ENCODE measurements at regions not wholly inside any gene's neighbourhood (a gene's known extent, or its start where the extent isn't known, plus 50 kb on each side); places are given as distances from the start of the nearest gene placed in this dataset.

DNA sequence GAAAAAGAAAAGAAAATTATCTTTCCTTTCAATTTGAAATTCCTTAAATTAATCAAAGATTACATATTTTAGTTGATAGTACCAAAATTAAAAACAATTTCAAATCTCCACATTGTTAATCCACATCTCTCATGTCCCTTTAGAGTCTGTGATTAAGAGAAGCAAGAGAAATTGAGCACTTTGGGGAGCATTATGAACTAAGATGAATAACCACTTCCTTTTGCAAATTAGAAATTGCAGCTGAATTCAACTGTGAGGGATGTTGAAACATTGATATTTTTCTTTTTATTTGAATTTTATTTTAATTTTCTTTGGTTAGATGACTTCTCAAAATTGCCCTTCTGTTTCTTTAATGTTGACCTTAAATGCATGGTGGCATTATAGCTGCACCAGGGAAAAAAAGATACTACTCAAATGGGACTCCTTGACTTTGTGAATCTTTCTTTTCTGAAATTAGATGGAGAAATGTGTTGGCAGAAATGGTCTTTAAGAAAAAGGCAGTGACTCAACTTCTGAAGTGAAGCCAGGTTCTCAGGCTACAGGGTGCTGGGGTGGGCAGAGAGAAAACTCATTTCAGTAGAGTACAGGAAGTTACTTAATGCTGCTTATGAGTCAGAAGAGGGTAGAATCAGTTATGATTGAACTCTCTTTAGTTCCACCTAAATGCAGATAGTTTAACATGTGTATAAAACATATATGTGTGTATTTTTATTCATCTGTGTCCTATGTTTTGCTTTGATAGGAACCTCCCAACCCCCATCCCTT is 92.0 kb upstream of the TNIP3 start:
- TF ChIP-seq POLR2AphosphoS5 (IDR thresholded peaks at IDR 0.05): no peak
- TF ChIP-seq, protein P1, sequence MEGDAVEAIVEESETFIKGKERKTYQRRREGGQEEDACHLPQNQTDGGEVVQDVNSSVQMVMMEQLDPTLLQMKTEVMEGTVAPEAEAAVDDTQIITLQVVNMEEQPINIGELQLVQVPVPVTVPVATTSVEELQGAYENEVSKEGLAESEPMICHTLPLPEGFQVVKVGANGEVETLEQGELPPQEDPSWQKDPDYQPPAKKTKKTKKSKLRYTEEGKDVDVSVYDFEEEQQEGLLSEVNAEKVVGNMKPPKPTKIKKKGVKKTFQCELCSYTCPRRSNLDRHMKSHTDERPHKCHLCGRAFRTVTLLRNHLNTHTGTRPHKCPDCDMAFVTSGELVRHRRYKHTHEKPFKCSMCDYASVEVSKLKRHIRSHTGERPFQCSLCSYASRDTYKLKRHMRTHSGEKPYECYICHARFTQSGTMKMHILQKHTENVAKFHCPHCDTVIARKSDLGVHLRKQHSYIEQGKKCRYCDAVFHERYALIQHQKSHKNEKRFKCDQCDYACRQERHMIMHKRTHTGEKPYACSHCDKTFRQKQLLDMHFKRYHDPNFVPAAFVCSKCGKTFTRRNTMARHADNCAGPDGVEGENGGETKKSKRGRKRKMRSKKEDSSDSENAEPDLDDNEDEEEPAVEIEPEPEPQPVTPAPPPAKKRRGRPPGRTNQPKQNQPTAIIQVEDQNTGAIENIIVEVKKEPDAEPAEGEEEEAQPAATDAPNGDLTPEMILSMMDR (IDR thresholded peaks at IDR 0.05): no peak

Measured in stomach (tissue), 4 donors.